CD14-positive monocyte (primary cell): ENCODE measurements at regions not wholly inside any gene's neighbourhood (a gene's known extent, or its start where the extent isn't known, plus 50 kb on each side); places are given as distances from the start of the nearest gene placed in this dataset.
"Not testable (repeated sequence)": the region's sequence is repeated elsewhere in the genome, so short reads cannot be mapped to it uniquely, and the experiment has no call there.

ENCODE experiments used
- DNase-seq, 3 donors: peaks; one replicate each; pipeline ENCODE4 v3.0.0-alpha.2; 2011 to 2022
- H2AFZ ChIP-seq: 2 replicates; pipeline ENCODE4 v1.6.0; 2012; ENCODE audit warnings: mild to moderate bottlenecking, low read depth, low read length, inconsistent platforms; ENCODE audit not compliant: insufficient read depth, poor library complexity, severe bottlenecking
- H3K27ac ChIP-seq, 2 donors: 1 replicate in 1 of 2; 2 replicates in 1 of 2; pipeline ENCODE4 v1.5.1; 2012 to 2013; ENCODE audit warnings: low read length in 2 of 2, control low read depth in 1 of 2, inconsistent platforms in 1 of 2, low read depth in 1 of 2, mild to moderate bottlenecking in 1 of 2
- H3K27me3 ChIP-seq, 2 donors: one replicate each; pipeline versions ENCODE4 v1.6.0 to v1.6.1; 2011 to 2013; ENCODE audit warnings: low read length in 2 of 2; ENCODE audit not compliant: control insufficient read depth in 2 of 2, insufficient read depth in 2 of 2
- H3K36me3 ChIP-seq, 2 donors: replicated peaks in 1 of 2; 1 replicate in 1 of 2; 2 replicates in 1 of 2; pipeline versions ENCODE4 v1.5.1 to v1.6.1; 2012 to 2013; ENCODE audit warnings: low read length in 2 of 2, control low read depth in 1 of 2, inconsistent platforms in 1 of 2, mild to moderate bottlenecking in 1 of 2; ENCODE audit not compliant: insufficient read depth in 2 of 2, control insufficient read depth in 1 of 2
- H3K4me1 ChIP-seq, 2 donors: 1 replicate in 1 of 2; 2 replicates in 1 of 2; pipeline versions ENCODE4 v1.5.1 to v1.6.1; 2012 to 2013; ENCODE audit warnings: low read length in 2 of 2, control low read depth in 1 of 2, inconsistent platforms in 1 of 2, mild to moderate bottlenecking in 1 of 2, moderate library complexity in 1 of 2; ENCODE audit not compliant: insufficient read depth in 2 of 2, control insufficient read depth in 1 of 2
- H3K4me2 ChIP-seq: replicated peaks from 2 replicates; pipeline ENCODE3; 2012; ENCODE audit warnings: low read length, moderate library complexity, mild to moderate bottlenecking; ENCODE audit not compliant: poor library complexity, severe bottlenecking; ENCODE audit errors: extremely low read depth
- H3K4me3 ChIP-seq, 3 experiments: fragments of 200-600 bp in 1 of 3; sonication (generic) in 1 of 3; replicated peaks in 1 of 3; 1 replicate in 2 of 3; 2 replicates in 1 of 3; pipeline ENCODE4 v1.5.1; 2011 to 2013; ENCODE audit warnings: low read length in 3 of 3, mild to moderate bottlenecking in 3 of 3, control low read depth in 2 of 3, low read depth in 2 of 3, inconsistent platforms in 1 of 3, moderate library complexity in 1 of 3
- H3K79me2 ChIP-seq: 2 replicates; pipeline ENCODE4 v1.6.0; 2012; ENCODE audit warnings: mild to moderate bottlenecking, control low read depth, inconsistent platforms, low read length, moderate library complexity; ENCODE audit not compliant: insufficient read depth
- H3K9ac ChIP-seq: 2 replicates; pipeline ENCODE4 v1.6.0; 2017; ENCODE audit warnings: low read length, mild to moderate bottlenecking; ENCODE audit not compliant: insufficient read depth, poor library complexity, severe bottlenecking
- H3K9me3 ChIP-seq, 2 donors: replicated peaks in 1 of 2; 1 replicate in 1 of 2; 2 replicates in 1 of 2; pipeline versions ENCODE4 v1.5.1 to v1.6.1; 2012 to 2013; ENCODE audit warnings: low read length in 2 of 2, control low read depth in 1 of 2; ENCODE audit not compliant: control insufficient read depth in 1 of 2, insufficient read depth in 1 of 2
- H4K20me1 ChIP-seq: 2 replicates; pipeline ENCODE4 v1.6.0; 2012; ENCODE audit warnings: mild to moderate bottlenecking, low read length, control low read depth, moderate library complexity; ENCODE audit not compliant: insufficient read depth
- H3K27ac Mint-ChIP-seq, 7 donors: one replicate each; pipeline ENCODE4 v1.8.0; 2020; ENCODE audit warnings: mild to moderate bottlenecking in 7 of 7, mixed read lengths in 7 of 7, moderate library complexity in 6 of 7, inconsistent platforms in 2 of 7
- H3K27me3 Mint-ChIP-seq, 3 donors: one replicate each; pipeline ENCODE4 v1.8.0; 2021 to 2022; ENCODE audit warnings: low read depth in 3 of 3, mild to moderate bottlenecking in 3 of 3, mixed read lengths in 3 of 3, moderate library complexity in 3 of 3, inconsistent platforms in 1 of 3
- H3K36me3 Mint-ChIP-seq, 2 donors: one replicate each; pipeline ENCODE4 v1.8.0; 2020; ENCODE audit warnings: mixed read lengths in 2 of 2, inconsistent platforms in 1 of 2, mild to moderate bottlenecking in 1 of 2
- H3K4me1 Mint-ChIP-seq: one replicate; pipeline ENCODE4 v1.8.0; 2020; ENCODE audit warnings: mild to moderate bottlenecking, mixed read lengths
- H3K4me3 Mint-ChIP-seq, 2 donors: one replicate each; pipeline ENCODE4 v1.8.0; 2020; ENCODE audit warnings: mild to moderate bottlenecking in 2 of 2, mixed read lengths in 2 of 2, moderate library complexity in 1 of 2
- H3K9me3 Mint-ChIP-seq, 7 donors: one replicate each; pipeline ENCODE4 v1.8.0; 2020 to 2022; ENCODE audit warnings: mixed read lengths in 7 of 7, mild to moderate bottlenecking in 6 of 7, moderate library complexity in 6 of 7, inconsistent platforms in 2 of 7
- CTCF ChIP-seq: fragments of 200-600 bp; IDR thresholded peaks from one replicate; pipeline ENCODE4 v1.8.0; 2022; ENCODE audit warnings: antibody characterized with exemption, mild to moderate bottlenecking
- WGBS: methylation state at CpG from one replicate; pipeline ENCODE4 v1.1.5; 2013; ENCODE audit warnings: missing lambda C conversion rate; ENCODE audit not compliant: insufficient coverage; 5-methylcytosine and 5-hydroxymethylcytosine counted together
- intact Hi-C, 2 donors: fragments of 100-400 bp; cut with micrococcal nuclease; formaldehyde crosslinking; loops; one replicate each; pipeline versions ENCODE4 v1.15.0 to v1.15.1; 2023

GRCh38 chr5:133861161-133861737, 107.2 kb downstream of the C5orf15 start:
- intact Hi-C loops = loop anchor here (10.0 kb wide), 2 partner anchors 436 to 746 kb away; no protein-coding TSS in a partner anchor
- H4K20me1 ChIP-seq = no peaks in the 10 kb centered on the region
- no peak overlapping the region for H3K4me2 ChIP-seq
- no peak overlapping the region for H3K9ac ChIP-seq
- peaks cover 3 to 10% (median 7%) of the 10 kb centered on the region in 3 donors for H3K27me3 Mint-ChIP-seq
- no peaks in the 10 kb centered on the region for H3K27me3 ChIP-seq
- no peak overlapping the region for H3K4me3 ChIP-seq
- TF ChIP-seq CTCF = no peak
- DNase-seq = no peak
- no peaks in the 10 kb centered on the region for H3K4me1 Mint-ChIP-seq
- H3K36me3 Mint-ChIP-seq = no peaks in the 10 kb centered on the region
- 87% methylated on average over 5 of the region's 9 CpGs for WGBS
- H3K9me3 Mint-ChIP-seq = peaks cover 8 to 19% (median 16%) of the 10 kb centered on the region in 7 donors
- no peaks in the 10 kb centered on the region for H3K79me2 ChIP-seq
- H3K4me3 Mint-ChIP-seq = peak overlapping the region in 1 of 2 donors; percentile 5
- H3K27ac ChIP-seq = no peak overlapping the region
- no peaks in the 10 kb centered on the region for H3K4me1 ChIP-seq
- no peak overlapping the region for H3K27ac Mint-ChIP-seq
- H3K9me3 ChIP-seq = peaks cover 0 to 14% of the 10 kb centered on the region in 2 donors
- no peak overlapping the region for H2AFZ ChIP-seq
- H3K36me3 ChIP-seq = no peaks in the 10 kb centered on the region

GRCh38 chr5:133859073-133859472, 109.4 kb downstream of the C5orf15 start:
- Histone ChIP-seq H4K20me1 (no peaks in the 10 kb centered on the region), H3K4me3 (no peak overlapping the region), H3K27me3 (no peaks in the 10 kb centered on the region), H3K27ac (no peak overlapping the region), H3K79me2 (no peaks in the 10 kb centered on the region), H2AFZ (no peak overlapping the region), H3K36me3 (no peaks in the 10 kb centered on the region), H3K4me2 (no peak overlapping the region), H3K9ac (no peak overlapping the region), H3K4me1 (no peaks in the 10 kb centered on the region), H3K9me3 (peaks cover 0 to 14% of the 10 kb centered on the region in 2 donors)
- Mint-ChIP-seq H3K36me3 (no peaks in the 10 kb centered on the region), H3K4me3 (no peak overlapping the region), H3K27ac (no peak overlapping the region), H3K9me3 (peaks cover 8 to 19% (median 16%) of the 10 kb centered on the region in 7 donors), H3K4me1 (no peaks in the 10 kb centered on the region), H3K27me3 (peaks cover 3 to 9% (median 5%) of the 10 kb centered on the region in 3 donors)
- intact Hi-C loops = no loop called here
- DNase-seq = no peak
- WGBS = 83% methylated on average over 4 of the region's 4 CpGs
- TF ChIP-seq CTCF = no peak

- H3K27me3 ChIP-seq, H2AFZ ChIP-seq, H3K79me2 ChIP-seq, DNase-seq, intact Hi-C loops, H3K36me3 ChIP-seq, H3K4me3 Mint-ChIP-seq, H3K27ac ChIP-seq, H4K20me1 ChIP-seq, H3K4me3 ChIP-seq, H3K4me2 ChIP-seq, H3K4me1 ChIP-seq, H3K9ac ChIP-seq, H3K27ac Mint-ChIP-seq, H3K36me3 Mint-ChIP-seq, H3K4me1 Mint-ChIP-seq, H3K27me3 Mint-ChIP-seq: not testable (repeated sequence)
- H3K9me3 Mint-ChIP-seq = peaks cover 8 to 19% (median 16%) of the 10 kb centered on the region in 7 donors
- peaks cover 0 to 14% of the 10 kb centered on the region in 2 donors for H3K9me3 ChIP-seq
- 90% methylated on average over 38 of the region's 44 CpGs for WGBS
Measured at GRCh38 chr5:133857595-133858313, 110.7 kb downstream of the C5orf15 start.
